Parathyroid adenoma (tissue), 2 donors: ENCODE measurements at regions not wholly inside any gene's neighbourhood (a gene's known extent, or its start where the extent isn't known, plus 50 kb on each side); places are given as distances from the start of the nearest gene placed in this dataset.
A peak's percentile ranks its signal among the peaks of the same experiment; 100 is the strongest.
"Not testable (repeated sequence)": the region's sequence is repeated elsewhere in the genome, so short reads cannot be mapped to it uniquely, and the experiment has no call there.

Experiments used
- H2AFZ ChIP-seq: fragments of 300-600 bp; sonication (generic); one replicate; pipeline ENCODE4 v1.7.0; 2017; ENCODE audit warnings: antibody characterized with exemption, mild to moderate bottlenecking
- H3K27ac ChIP-seq: fragments of 300-600 bp; sonication (generic); one replicate; pipeline ENCODE4 v1.7.0; 2017
- H3K27me3 ChIP-seq: fragments of 300-600 bp; sonication (generic); one replicate; pipeline ENCODE4 v1.7.0; 2017; ENCODE audit warnings: low read length; ENCODE audit not compliant: control insufficient read depth, insufficient read depth
- H3K36me3 ChIP-seq: fragments of 300-600 bp; sonication (generic); one replicate; pipeline ENCODE4 v1.7.0; 2017; ENCODE audit warnings: low read length; ENCODE audit not compliant: control insufficient read depth, insufficient read depth
- H3K4me1 ChIP-seq: fragments of 300-600 bp; sonication (generic); one replicate; pipeline ENCODE4 v1.7.0; 2017; ENCODE audit warnings: control low read depth
- H3K4me2 ChIP-seq: fragments of 300-600 bp; sonication (generic); one replicate; pipeline ENCODE4 v1.7.0; 2017; ENCODE audit warnings: low read length
- H3K4me3 ChIP-seq: fragments of 300-600 bp; sonication (generic); one replicate; pipeline ENCODE4 v1.7.0; 2017; ENCODE audit warnings: low read depth, low read length
- H3K79me2 ChIP-seq: fragments of 300-600 bp; sonication (generic); one replicate; pipeline ENCODE4 v1.7.0; 2017; ENCODE audit warnings: control low read depth
- H3K9ac ChIP-seq: fragments of 300-600 bp; sonication (generic); one replicate; pipeline ENCODE4 v1.7.0; 2017; ENCODE audit warnings: mild to moderate bottlenecking
- H3K9me3 ChIP-seq: fragments of 300-600 bp; sonication (generic); one replicate; pipeline ENCODE4 v1.7.0; 2017; ENCODE audit warnings: low read length; ENCODE audit not compliant: control insufficient read depth
- CTCF ChIP-seq: fragments of 300-600 bp; sonication (generic); IDR thresholded peaks from one replicate; pipeline ENCODE4 v1.7.0; 2017; ENCODE audit warnings: antibody characterized with exemption, mild to moderate bottlenecking
- donor health status: primary hyperparathyroidism.

GRCh38 chr7:34425194-34425593 is 232.8 kb upstream of the NPSR1 start:
- TF ChIP-seq CTCF: no peak
- Histone ChIP-seq H2AFZ (no peak overlapping the region), H3K4me3 (no peak overlapping the region), H3K4me2 (no peak overlapping the region), H3K36me3 (no peaks in the 10 kb centered on the region), H3K9me3 (no peaks in the 10 kb centered on the region), H3K27me3 (no peaks in the 10 kb centered on the region), H3K27ac (no peak overlapping the region), H3K79me2 (no peaks in the 10 kb centered on the region), H3K4me1 (no peaks in the 10 kb centered on the region), H3K9ac (no peak overlapping the region)

- H3K4me3 ChIP-seq: no peak overlapping the region
- H3K4me1 ChIP-seq: no peaks in the 10 kb centered on the region
- H2AFZ ChIP-seq: no peak overlapping the region
- no peaks in the 10 kb centered on the region for H3K9me3 ChIP-seq
- H3K27me3 ChIP-seq: no peaks in the 10 kb centered on the region
- no peak overlapping the region for H3K27ac ChIP-seq
- no peak overlapping the region for H3K4me2 ChIP-seq
- no peaks in the 10 kb centered on the region for H3K36me3 ChIP-seq
- no peak overlapping the region for H3K9ac ChIP-seq
- no peaks in the 10 kb centered on the region for H3K79me2 ChIP-seq
- no peak for TF ChIP-seq CTCF
Observed at GRCh38 chr7:34425631-34426384, 232.2 kb upstream of the NPSR1 start.

- H3K9ac ChIP-seq: no peak overlapping the region
- no peaks in the 10 kb centered on the region for H3K9me3 ChIP-seq
- no peak overlapping the region for H3K4me2 ChIP-seq
- no peak overlapping the region for H3K27ac ChIP-seq
- peak; percentile 14 for TF ChIP-seq CTCF
- H3K4me3 ChIP-seq: no peak overlapping the region
- H3K36me3 ChIP-seq: no peaks in the 10 kb centered on the region
- H2AFZ ChIP-seq: no peak overlapping the region
- no peaks in the 10 kb centered on the region for H3K79me2 ChIP-seq
- no peaks in the 10 kb centered on the region for H3K4me1 ChIP-seq
- H3K27me3 ChIP-seq: no peaks in the 10 kb centered on the region
Observed at GRCh38 chr7:34430456-34430855, 227.6 kb upstream of the NPSR1 start.

GRCh38 chr7:34438436-34438835 is 219.6 kb upstream of the NPSR1 start:
- no peak for TF ChIP-seq CTCF
- H3K4me3 ChIP-seq: no peak overlapping the region
- H3K4me2 ChIP-seq: no peak overlapping the region
- H3K27ac ChIP-seq: no peak overlapping the region
- no peak overlapping the region for H3K9ac ChIP-seq
- no peaks in the 10 kb centered on the region for H3K4me1 ChIP-seq
- H3K79me2 ChIP-seq: no peaks in the 10 kb centered on the region
- no peaks in the 10 kb centered on the region for H3K9me3 ChIP-seq
- no peak overlapping the region for H2AFZ ChIP-seq
- no peaks in the 10 kb centered on the region for H3K27me3 ChIP-seq
- no peaks in the 10 kb centered on the region for H3K36me3 ChIP-seq

GRCh38 chr7:34445653-34446052 is 212.4 kb upstream of the NPSR1 start:
- no peak overlapping the region for H3K27ac ChIP-seq
- H3K4me2 ChIP-seq: no peak overlapping the region
- no peaks in the 10 kb centered on the region for H3K27me3 ChIP-seq
- H3K9ac ChIP-seq: no peak overlapping the region
- no peaks in the 10 kb centered on the region for H3K79me2 ChIP-seq
- no peak overlapping the region for H2AFZ ChIP-seq
- H3K36me3 ChIP-seq: no peaks in the 10 kb centered on the region
- no peak for TF ChIP-seq CTCF
- peaks cover 3% of the 10 kb centered on the region for H3K9me3 ChIP-seq
- H3K4me3 ChIP-seq: no peak overlapping the region
- no peaks in the 10 kb centered on the region for H3K4me1 ChIP-seq

- H3K9me3 ChIP-seq, H3K4me1 ChIP-seq, H3K9ac ChIP-seq, H3K36me3 ChIP-seq, H3K4me3 ChIP-seq, H3K4me2 ChIP-seq, H3K27me3 ChIP-seq, H3K27ac ChIP-seq, H2AFZ ChIP-seq, H3K79me2 ChIP-seq: not testable (repeated sequence)
Observed at GRCh38 chr7:34448531-34448930, 209.5 kb upstream of the NPSR1 start.
